Esophagus squamous epithelium (tissue), 4 donors: ENCODE measurements at regions not wholly inside any gene's neighbourhood (a gene's known extent, or its start where the extent isn't known, plus 50 kb on each side); places are given as distances from the start of the nearest gene placed in this dataset.

Experiments
- POLR2A ChIP-seq, 4 donors: fragments of 450-650 bp; IDR thresholded peaks; one replicate each; pipeline ENCODE4 v1.6.1; 2017; ENCODE audit warnings: antibody characterized with exemption in 4 of 4, mild to moderate bottlenecking in 4 of 4, moderate library complexity in 3 of 4
- TF ChIP-seq, protein P1 (sequence below), 6 experiments: fragments of 450-650 bp in 4 of 6; fragments of 200-600 bp in 2 of 6; sonication (generic) in 2 of 6; IDR thresholded peaks; one replicate each; pipeline ENCODE4 v1.5.1; 2016 to 2019; ENCODE audit warnings: antibody characterized with exemption in 6 of 6, mild to moderate bottlenecking in 4 of 6, moderate library complexity in 4 of 6

DNA sequence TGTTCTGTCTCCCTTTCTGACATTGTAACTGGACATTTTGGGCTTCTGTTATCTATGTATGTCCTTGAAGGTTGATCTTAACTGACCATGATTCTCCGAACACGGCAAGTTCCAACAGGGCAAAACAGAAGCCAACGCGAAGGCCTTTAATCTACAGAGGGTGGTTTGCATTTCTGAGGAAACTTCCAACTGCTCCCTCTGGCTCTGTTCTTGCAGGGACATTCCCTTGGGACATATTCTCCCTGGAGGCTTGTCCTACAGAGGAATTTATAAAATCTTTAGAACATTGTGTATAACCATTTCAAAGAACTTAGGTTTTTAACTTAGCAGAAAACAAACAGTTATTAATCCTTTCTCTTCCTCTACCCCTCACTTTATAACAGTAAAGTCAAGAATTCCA lies 189.0 kb upstream of the CDYL start:
- TF ChIP-seq, protein P1, sequence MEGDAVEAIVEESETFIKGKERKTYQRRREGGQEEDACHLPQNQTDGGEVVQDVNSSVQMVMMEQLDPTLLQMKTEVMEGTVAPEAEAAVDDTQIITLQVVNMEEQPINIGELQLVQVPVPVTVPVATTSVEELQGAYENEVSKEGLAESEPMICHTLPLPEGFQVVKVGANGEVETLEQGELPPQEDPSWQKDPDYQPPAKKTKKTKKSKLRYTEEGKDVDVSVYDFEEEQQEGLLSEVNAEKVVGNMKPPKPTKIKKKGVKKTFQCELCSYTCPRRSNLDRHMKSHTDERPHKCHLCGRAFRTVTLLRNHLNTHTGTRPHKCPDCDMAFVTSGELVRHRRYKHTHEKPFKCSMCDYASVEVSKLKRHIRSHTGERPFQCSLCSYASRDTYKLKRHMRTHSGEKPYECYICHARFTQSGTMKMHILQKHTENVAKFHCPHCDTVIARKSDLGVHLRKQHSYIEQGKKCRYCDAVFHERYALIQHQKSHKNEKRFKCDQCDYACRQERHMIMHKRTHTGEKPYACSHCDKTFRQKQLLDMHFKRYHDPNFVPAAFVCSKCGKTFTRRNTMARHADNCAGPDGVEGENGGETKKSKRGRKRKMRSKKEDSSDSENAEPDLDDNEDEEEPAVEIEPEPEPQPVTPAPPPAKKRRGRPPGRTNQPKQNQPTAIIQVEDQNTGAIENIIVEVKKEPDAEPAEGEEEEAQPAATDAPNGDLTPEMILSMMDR (IDR thresholded peaks at IDR 0.05) = no peak
- TF ChIP-seq POLR2A (IDR thresholded peaks at IDR 0.05) = no peak
